ENCODE measurements at regions not wholly inside any gene's neighbourhood (a gene's known extent, or its start where the extent isn't known, plus 50 kb on each side); places are given as distances from the start of the nearest gene placed in this dataset.

- no peak for TF ChIP-seq CTCF (IDR thresholded peaks at IDR 0.05)
- no peak overlapping the region for H3K4me3 ChIP-seq
- intact Hi-C loops (cut with DNase I, micrococcal nuclease): no loop called here
- no peak for ATAC-seq
- H3K9me3 ChIP-seq: peaks cover 6% of the 10 kb centered on the region
- H3K36me3 ChIP-seq (ENCODE audit: low read depth): no peaks in the 10 kb centered on the region
- H3K4me1 ChIP-seq (ENCODE audit: low read depth): no peaks in the 10 kb centered on the region
- no peak for DNase-seq
Measured at GRCh38 chr1:25109531-25109951, 122.8 kb downstream of the SYF2 start.

- H3K4me3 ChIP-seq: no peak overlapping the region
- H3K36me3 ChIP-seq (ENCODE audit: low read depth): no peaks in the 10 kb centered on the region
- no peak for TF ChIP-seq CTCF (IDR thresholded peaks at IDR 0.05)
- no peaks in the 10 kb centered on the region for H3K4me1 ChIP-seq (ENCODE audit: low read depth)
- no peak for ATAC-seq
- no peak for DNase-seq
- peaks cover 6% of the 10 kb centered on the region for H3K9me3 ChIP-seq
- intact Hi-C loops (cut with DNase I, micrococcal nuclease): no loop called here
Measured at GRCh38 chr1:25107643-25108010, 124.7 kb downstream of the SYF2 start.

GRCh38 chr1:25106976-25107642, 125.2 kb downstream of the SYF2 start:
- DNase-seq (peak in 2 of 3 donors; percentile 52 to 61), ATAC-seq (peak; percentile 83)
- H3K4me3 ChIP-seq: no peak overlapping the region
- H3K36me3 ChIP-seq (ENCODE audit: low read depth): no peaks in the 10 kb centered on the region
- intact Hi-C loops (cut with DNase I, micrococcal nuclease): no loop called here
- H3K4me1 ChIP-seq (ENCODE audit: low read depth): no peaks in the 10 kb centered on the region
- peaks cover 6% of the 10 kb centered on the region for H3K9me3 ChIP-seq
- TF ChIP-seq CTCF (IDR thresholded peaks at IDR 0.05): no peak

- intact Hi-C loops (cut with DNase I, micrococcal nuclease): no loop called here
- ATAC-seq: no peak
- no peak for TF ChIP-seq CTCF (IDR thresholded peaks at IDR 0.05)
Measured at GRCh38 chr1:25106352-25106751, 126.0 kb downstream of the SYF2 start.

GRCh38 chr1:25105836-25106235, 126.5 kb downstream of the SYF2 start:
- ATAC-seq (no peak), DNase-seq (no peak)
- Histone ChIP-seq H3K9me3 (peaks cover 6% of the 10 kb centered on the region), H3K4me1 (ENCODE audit: low read depth) (no peaks in the 10 kb centered on the region), H3K36me3 (ENCODE audit: low read depth) (no peaks in the 10 kb centered on the region), H3K4me3 (no peak overlapping the region)
- intact Hi-C loops (cut with DNase I, micrococcal nuclease): no loop called here
- TF ChIP-seq CTCF (IDR thresholded peaks at IDR 0.05): no peak

More at GRCh38 chr1:25106352-25106751, 126.0 kb downstream of the SYF2 start:
- DNase-seq: no peak
- peaks cover 6% of the 10 kb centered on the region for H3K9me3 ChIP-seq
- H3K36me3 ChIP-seq (ENCODE audit: low read depth): no peaks in the 10 kb centered on the region
- H3K4me1 ChIP-seq (ENCODE audit: low read depth): no peaks in the 10 kb centered on the region
- H3K4me3 ChIP-seq: no peak overlapping the region

Measured in mucosa of descending colon (tissue), 3 donors.